ENCODE measurements at regions not wholly inside any gene's neighbourhood (a gene's known extent, or its start where the extent isn't known, plus 50 kb on each side); places are given as distances from the start of the nearest gene placed in this dataset.

- no peak for DNase-seq
Measured at GRCh38 chr4:123953566-123953965, 557.0 kb downstream of the SPRY1 start.

GRCh38 chr4:123954220-123954619, 557.6 kb downstream of the SPRY1 start:
- DNase-seq, result no peak

- DNase-seq, result no peak
Measured at GRCh38 chr4:123955167-123955800, 558.7 kb downstream of the SPRY1 start.

GRCh38 chr4:123956204-123956603, 559.6 kb downstream of the SPRY1 start:
- DNase-seq, result no peak

- no peak for DNase-seq
Measured at GRCh38 chr4:123966990-123967769, 570.6 kb downstream of the SPRY1 start.

GRCh38 chr4:123972031-123972430, 575.4 kb downstream of the SPRY1 start:
- no peak for DNase-seq

- no peak for DNase-seq
Measured at GRCh38 chr4:123974386-123975149, 578.0 kb downstream of the SPRY1 start.

- DNase-seq, result no peak
Measured at GRCh38 chr4:123976285-123976684, 579.7 kb downstream of the SPRY1 start.

GRCh38 chr4:123976819-123977218, 580.2 kb downstream of the SPRY1 start:
- no peak for DNase-seq

GRCh38 chr4:123977641-123978081, 581.1 kb downstream of the SPRY1 start:
- DNase-seq, result no peak

- no peak for DNase-seq
Measured at GRCh38 chr4:123978637-123979036, 582.0 kb downstream of the SPRY1 start.

GRCh38 chr4:123980736-123981300, 584.2 kb downstream of the SPRY1 start:
- DNase-seq, result no peak

- DNase-seq, result no peak
Measured at GRCh38 chr4:123984886-123985285, 588.3 kb downstream of the SPRY1 start.

- no peak for DNase-seq
Measured at GRCh38 chr4:123986268-123986798, 589.7 kb downstream of the SPRY1 start.

- no peak for DNase-seq
Measured at GRCh38 chr4:123987408-123987807, 590.8 kb downstream of the SPRY1 start.

- DNase-seq, result no peak
Measured at GRCh38 chr4:123990310-123990870, 593.8 kb downstream of the SPRY1 start.

GRCh38 chr4:123994917-123995316, 598.3 kb downstream of the SPRY1 start:
- no peak for DNase-seq

- DNase-seq, result no peak
Measured at GRCh38 chr4:123995936-123996335, 599.3 kb downstream of the SPRY1 start.

GRCh38 chr4:123996718-123997510, 600.3 kb downstream of the SPRY1 start:
- no peak for DNase-seq

- no peak for DNase-seq
Measured at GRCh38 chr4:123997776-123998449, 601.3 kb downstream of the SPRY1 start.

- DNase-seq, result no peak
Measured at GRCh38 chr4:124000233-124000632, 603.6 kb downstream of the SPRY1 start.

Data from CD4-positive, alpha-beta T cell treated with Interleukin-4 for 1 hour (primary cell).